ENCODE measurements at regions not wholly inside any gene's neighbourhood (a gene's known extent, or its start where the extent isn't known, plus 50 kb on each side); places are given as distances from the start of the nearest gene placed in this dataset.

DNA sequence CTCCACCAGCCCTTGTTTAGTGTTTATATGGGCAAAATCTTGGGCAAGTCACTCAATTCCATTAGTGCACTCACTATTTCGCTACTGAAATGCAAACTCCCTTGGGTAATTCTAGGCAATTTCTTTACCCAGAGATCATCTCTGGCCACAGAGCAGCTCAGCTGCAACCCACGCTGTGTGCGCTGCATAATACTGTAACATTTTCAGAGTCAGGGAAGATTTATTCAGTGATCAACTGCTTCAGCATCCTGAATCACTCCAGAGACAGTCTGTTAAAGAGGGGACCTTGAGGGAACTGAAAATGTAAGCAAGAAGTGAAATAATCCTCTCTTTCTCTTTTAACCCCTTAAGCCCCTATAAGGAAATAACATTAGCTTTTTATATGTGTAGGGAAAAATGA is 189.6 kb upstream of the FBXL4 start:
- no peak for DNase-seq
- no peaks in the 10 kb centered on the region for H3K36me3 ChIP-seq (ENCODE audit: control insufficient read depth, insufficient read depth, low read length)
- no peaks in the 10 kb centered on the region; the same call in 1 of the 2 replicates for H3K4me1 ChIP-seq
- intact Hi-C loops (cut with micrococcal nuclease; ENCODE audit: unreplicated experiment) = no loop called here
- H3K4me1 Mint-ChIP-seq (ENCODE audit: low read depth, unreplicated experiment) = no peaks in the 10 kb centered on the region
- H3K9me3 ChIP-seq = no peaks in the 10 kb centered on the region
- CTCF ChIA-PET = no interaction called here
- no peak overlapping the region for H3K27ac Mint-ChIP-seq (ENCODE audit: unreplicated experiment)
- H3K36me3 Mint-ChIP-seq (ENCODE audit: insufficient read depth, unreplicated experiment) = no peaks in the 10 kb centered on the region
- H3K4me3 ChIP-seq (ENCODE audit: low read depth, low read length) = no peak overlapping the region
- POLR2A ChIA-PET = no interaction called here
- BruUV-seq (replicated peaks) = no TSS peak
- H3K4me3 Mint-ChIP-seq (ENCODE audit: unreplicated experiment) = no peak overlapping the region
- H3K9me3 Mint-ChIP-seq (ENCODE audit: unreplicated experiment) = no peaks in the 10 kb centered on the region
- TF ChIP-seq, protein P1, sequence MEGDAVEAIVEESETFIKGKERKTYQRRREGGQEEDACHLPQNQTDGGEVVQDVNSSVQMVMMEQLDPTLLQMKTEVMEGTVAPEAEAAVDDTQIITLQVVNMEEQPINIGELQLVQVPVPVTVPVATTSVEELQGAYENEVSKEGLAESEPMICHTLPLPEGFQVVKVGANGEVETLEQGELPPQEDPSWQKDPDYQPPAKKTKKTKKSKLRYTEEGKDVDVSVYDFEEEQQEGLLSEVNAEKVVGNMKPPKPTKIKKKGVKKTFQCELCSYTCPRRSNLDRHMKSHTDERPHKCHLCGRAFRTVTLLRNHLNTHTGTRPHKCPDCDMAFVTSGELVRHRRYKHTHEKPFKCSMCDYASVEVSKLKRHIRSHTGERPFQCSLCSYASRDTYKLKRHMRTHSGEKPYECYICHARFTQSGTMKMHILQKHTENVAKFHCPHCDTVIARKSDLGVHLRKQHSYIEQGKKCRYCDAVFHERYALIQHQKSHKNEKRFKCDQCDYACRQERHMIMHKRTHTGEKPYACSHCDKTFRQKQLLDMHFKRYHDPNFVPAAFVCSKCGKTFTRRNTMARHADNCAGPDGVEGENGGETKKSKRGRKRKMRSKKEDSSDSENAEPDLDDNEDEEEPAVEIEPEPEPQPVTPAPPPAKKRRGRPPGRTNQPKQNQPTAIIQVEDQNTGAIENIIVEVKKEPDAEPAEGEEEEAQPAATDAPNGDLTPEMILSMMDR (IDR thresholded peaks at IDR 0.05; ENCODE audit: insufficient read depth in 1 of 2, low read depth in 1 of 2, low read length in 1 of 2, severe bottlenecking in 1 of 2, unreplicated experiment in 1 of 2) = no peak
- H3K27me3 Mint-ChIP-seq (ENCODE audit: insufficient read depth, unreplicated experiment) = no peaks in the 10 kb centered on the region
- no peaks in the 10 kb centered on the region for H3K27me3 ChIP-seq (replicated peaks; ENCODE audit: control insufficient read depth, insufficient read depth, low read length)

DNA sequence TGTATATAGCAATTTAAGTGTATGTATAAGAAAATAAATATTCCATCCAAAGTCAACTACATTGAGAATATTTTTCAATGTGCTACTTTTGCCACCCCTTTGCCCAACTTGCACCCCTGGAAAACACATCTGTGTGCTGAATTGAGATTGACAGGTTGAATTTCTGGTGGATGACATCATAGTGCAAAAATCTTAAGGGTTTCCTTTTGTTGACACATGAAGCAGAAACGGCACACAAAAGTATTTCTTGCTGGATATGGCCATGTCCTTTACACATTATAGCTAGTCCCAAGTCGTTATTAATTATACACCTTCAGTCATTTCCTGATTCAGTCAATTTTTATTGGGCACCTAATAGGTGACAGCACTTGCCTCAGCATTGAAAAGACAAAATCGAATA is 188.7 kb upstream of the FBXL4 start:
- no peaks in the 10 kb centered on the region for H3K36me3 Mint-ChIP-seq (ENCODE audit: insufficient read depth, unreplicated experiment)
- Histone ChIP-seq H3K27me3 (replicated peaks; ENCODE audit: control insufficient read depth, insufficient read depth, low read length) (no peaks in the 10 kb centered on the region), H3K4me1 (no peaks in the 10 kb centered on the region; the same call in 1 of the 2 replicates), H3K9me3 (no peaks in the 10 kb centered on the region), H3K36me3 (ENCODE audit: control insufficient read depth, insufficient read depth, low read length) (no peaks in the 10 kb centered on the region), H3K4me3 (ENCODE audit: low read depth, low read length) (no peak overlapping the region)
- H3K9me3 Mint-ChIP-seq (ENCODE audit: unreplicated experiment) = no peaks in the 10 kb centered on the region
- TF ChIP-seq, protein P1 (IDR thresholded peaks at IDR 0.05; ENCODE audit: insufficient read depth in 1 of 2, low read depth in 1 of 2, low read length in 1 of 2, severe bottlenecking in 1 of 2, unreplicated experiment in 1 of 2) = no peak
- H3K4me1 Mint-ChIP-seq (ENCODE audit: low read depth, unreplicated experiment) = no peaks in the 10 kb centered on the region
- DNase-seq = no peak
- no peak overlapping the region for H3K4me3 Mint-ChIP-seq (ENCODE audit: unreplicated experiment)
- intact Hi-C loops (cut with micrococcal nuclease; ENCODE audit: unreplicated experiment) = no loop called here
- no TSS peak for BruUV-seq (replicated peaks)
- no peak overlapping the region for H3K27ac Mint-ChIP-seq (ENCODE audit: unreplicated experiment)
- ChIA-PET CTCF (no interaction called here), POLR2A (no interaction called here)
- H3K27me3 Mint-ChIP-seq (ENCODE audit: insufficient read depth, unreplicated experiment) = peaks cover under 1% of the 10 kb centered on the region

DNA sequence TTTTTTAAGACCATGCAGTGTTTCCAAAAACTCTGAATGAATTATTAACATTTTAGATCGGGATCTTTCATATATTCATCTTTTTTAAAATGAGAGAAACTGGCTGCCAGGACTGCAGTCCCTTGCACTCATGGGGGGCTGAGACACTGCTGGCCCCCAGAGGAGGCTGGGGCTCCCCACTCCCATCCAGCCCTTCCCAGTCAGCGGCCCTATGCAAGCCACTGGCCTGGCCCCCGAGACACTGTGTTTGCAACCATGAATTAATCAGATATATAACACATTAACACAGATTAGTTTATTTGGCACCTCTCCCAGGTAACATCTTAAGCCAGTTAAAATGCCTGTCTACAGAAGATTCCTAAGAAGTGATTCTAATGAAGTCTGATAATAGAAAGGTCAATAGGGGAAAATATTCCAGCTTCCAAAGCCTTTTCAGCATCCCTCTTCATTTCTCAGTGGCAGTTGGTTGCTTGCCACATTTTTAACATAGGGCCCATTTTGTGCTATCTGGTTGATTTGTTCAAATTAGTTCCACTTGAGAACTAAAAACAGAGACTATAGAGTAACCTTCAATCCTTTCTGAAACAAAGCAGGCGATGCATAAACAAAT is 184.4 kb upstream of the FBXL4 start:
- CTCF ChIA-PET = no interaction called here
- Mint-ChIP-seq H3K9me3 (ENCODE audit: unreplicated experiment) (no peaks in the 10 kb centered on the region), H3K4me1 (ENCODE audit: low read depth, unreplicated experiment) (no peaks in the 10 kb centered on the region), H3K27me3 (ENCODE audit: insufficient read depth, unreplicated experiment) (peaks cover 4% of the 10 kb centered on the region), H3K4me3 (ENCODE audit: unreplicated experiment) (no peak overlapping the region), H3K27ac (ENCODE audit: unreplicated experiment) (no peak overlapping the region), H3K36me3 (ENCODE audit: insufficient read depth, unreplicated experiment) (no peaks in the 10 kb centered on the region)
- Histone ChIP-seq H3K36me3 (ENCODE audit: control insufficient read depth, insufficient read depth, low read length) (no peaks in the 10 kb centered on the region), H3K4me1 (no peaks in the 10 kb centered on the region; the same call in 1 of the 2 replicates), H3K9me3 (no peaks in the 10 kb centered on the region), H3K27me3 (replicated peaks; ENCODE audit: control insufficient read depth, insufficient read depth, low read length) (no peaks in the 10 kb centered on the region), H3K4me3 (ENCODE audit: low read depth, low read length) (no peak overlapping the region)
- no peak for DNase-seq
- intact Hi-C loops (cut with micrococcal nuclease; ENCODE audit: unreplicated experiment) = no loop called here
- no TSS peak for BruUV-seq (replicated peaks)
- POLR2A ChIA-PET = no interaction called here
- TF ChIP-seq, protein P1 (IDR thresholded peaks at IDR 0.05; ENCODE audit: insufficient read depth in 1 of 2, low read depth in 1 of 2, low read length in 1 of 2, severe bottlenecking in 1 of 2, unreplicated experiment in 1 of 2) = no peak
